WERI-Rb-1 (cell line): ENCODE measurements at regions not wholly inside any gene's neighbourhood (a gene's known extent, or its start where the extent isn't known, plus 50 kb on each side); places are given as distances from the start of the nearest gene placed in this dataset.

Experiments
- DNase-seq: peaks from one replicate; pipeline ENCODE4 v3.0.0-alpha.2; 2020
- H3K27ac ChIP-seq: fragments of 250-450 bp; sonication (Bioruptor Pico); 2 replicates; pipeline ENCODE4 v1.5.1; 2020; ENCODE audit warnings: mild to moderate bottlenecking, moderate library complexity
- H3K27me3 ChIP-seq: fragments of 250-450 bp; sonication (Bioruptor Pico); 2 replicates; pipeline ENCODE4 v1.5.1; 2021; ENCODE audit warnings: mild to moderate bottlenecking, low read depth, moderate library complexity; ENCODE audit not compliant: insufficient read depth, severe bottlenecking
- H3K36me3 ChIP-seq: fragments of 250-450 bp; sonication (Bioruptor Pico); 2 replicates; pipeline ENCODE4 v1.5.1; 2020; ENCODE audit warnings: mild to moderate bottlenecking, moderate library complexity
- H3K4me3 ChIP-seq: 2 replicates; pipeline ENCODE4 v1.5.1; 2011; ENCODE audit warnings: low read depth, mild to moderate bottlenecking, control low read depth, low read length
- H3K9me3 ChIP-seq: fragments of 250-450 bp; sonication (Bioruptor Pico); 2 replicates; pipeline ENCODE4 v1.5.1; 2021; ENCODE audit warnings: mild to moderate bottlenecking, moderate library complexity; ENCODE audit not compliant: severe bottlenecking
- TF ChIP-seq, protein P1 (sequence below): IDR thresholded peaks from 2 replicates; pipeline ENCODE4 v1.5.1; 2011; ENCODE audit warnings: low read depth, mild to moderate bottlenecking, control low read depth, inconsistent platforms, low read length

DNA sequence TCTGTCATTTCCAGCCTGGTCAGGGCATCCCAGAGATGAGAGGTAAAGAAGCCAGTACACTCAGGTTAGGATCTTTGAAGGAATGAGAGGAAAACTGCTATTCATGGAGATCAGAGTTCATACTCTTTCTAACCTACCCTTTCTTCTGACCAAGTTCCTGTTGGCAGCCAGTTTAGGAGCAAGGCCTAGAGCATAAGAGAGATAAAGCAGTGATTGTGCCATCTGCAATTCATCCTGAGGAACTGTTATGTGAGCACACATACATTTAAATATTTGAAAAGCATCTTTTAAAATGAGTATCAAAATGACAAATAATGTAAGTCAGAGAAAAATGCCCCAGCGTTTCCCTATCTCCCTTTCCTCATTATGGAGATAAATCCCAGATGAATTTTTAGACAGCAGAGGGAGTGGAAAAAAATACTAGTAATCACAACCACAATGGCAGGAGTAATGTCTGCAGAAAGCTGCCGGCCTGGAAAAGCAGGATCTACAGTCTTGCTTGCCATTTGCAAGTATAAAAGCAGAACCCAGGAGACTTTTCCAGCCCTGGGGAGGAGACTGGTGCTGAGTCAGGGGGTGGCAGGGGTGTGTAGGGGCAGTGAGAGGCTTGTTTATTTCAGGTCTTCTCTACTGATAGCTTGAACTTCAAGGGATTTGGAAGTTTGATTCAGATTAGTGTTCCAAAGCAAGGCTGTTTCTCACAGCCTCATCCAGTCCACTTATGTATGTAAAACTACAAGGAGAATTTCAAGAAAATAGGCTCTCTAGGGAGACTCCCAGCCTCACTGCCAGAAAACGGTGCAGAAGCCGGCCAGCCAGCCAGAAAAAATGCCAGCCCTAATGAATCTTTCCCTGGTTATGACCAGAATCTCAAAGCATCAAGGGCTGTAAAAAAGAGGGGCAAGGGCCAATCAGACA, 1052.4 kb downstream of the TUSC7 start:
- TF ChIP-seq, protein P1, sequence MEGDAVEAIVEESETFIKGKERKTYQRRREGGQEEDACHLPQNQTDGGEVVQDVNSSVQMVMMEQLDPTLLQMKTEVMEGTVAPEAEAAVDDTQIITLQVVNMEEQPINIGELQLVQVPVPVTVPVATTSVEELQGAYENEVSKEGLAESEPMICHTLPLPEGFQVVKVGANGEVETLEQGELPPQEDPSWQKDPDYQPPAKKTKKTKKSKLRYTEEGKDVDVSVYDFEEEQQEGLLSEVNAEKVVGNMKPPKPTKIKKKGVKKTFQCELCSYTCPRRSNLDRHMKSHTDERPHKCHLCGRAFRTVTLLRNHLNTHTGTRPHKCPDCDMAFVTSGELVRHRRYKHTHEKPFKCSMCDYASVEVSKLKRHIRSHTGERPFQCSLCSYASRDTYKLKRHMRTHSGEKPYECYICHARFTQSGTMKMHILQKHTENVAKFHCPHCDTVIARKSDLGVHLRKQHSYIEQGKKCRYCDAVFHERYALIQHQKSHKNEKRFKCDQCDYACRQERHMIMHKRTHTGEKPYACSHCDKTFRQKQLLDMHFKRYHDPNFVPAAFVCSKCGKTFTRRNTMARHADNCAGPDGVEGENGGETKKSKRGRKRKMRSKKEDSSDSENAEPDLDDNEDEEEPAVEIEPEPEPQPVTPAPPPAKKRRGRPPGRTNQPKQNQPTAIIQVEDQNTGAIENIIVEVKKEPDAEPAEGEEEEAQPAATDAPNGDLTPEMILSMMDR = no peak
- Histone ChIP-seq H3K36me3 (no peaks in the 10 kb centered on the region), H3K27me3 (peaks cover 39% of the 10 kb centered on the region), H3K4me3 (no peak overlapping the region), H3K9me3 (no peaks in the 10 kb centered on the region), H3K27ac (no peak overlapping the region)
- DNase-seq = no peak

DNA sequence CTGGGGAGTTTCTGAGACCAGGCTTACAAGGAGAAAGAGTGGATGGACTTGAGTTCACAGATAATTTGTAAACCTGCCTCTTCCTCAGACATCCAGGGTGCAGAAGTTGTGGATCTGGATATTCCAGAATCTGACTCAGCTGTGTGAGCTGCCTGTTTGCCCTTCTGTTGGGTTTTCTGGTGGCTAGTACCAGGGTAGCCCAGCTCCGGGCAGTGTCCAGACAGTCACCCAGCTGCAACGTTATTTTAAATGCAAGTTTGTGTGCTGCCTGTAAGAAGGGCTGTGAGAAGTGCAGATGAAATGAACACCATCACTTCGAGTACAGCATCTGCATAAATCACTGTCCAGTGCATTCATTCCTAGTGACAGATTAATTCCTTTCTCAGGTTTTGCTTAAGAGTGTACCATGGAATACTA, 1053.0 kb downstream of the TUSC7 start:
- TF ChIP-seq, protein P1 = no peak
- no peak for DNase-seq
- H3K27ac ChIP-seq = no peak overlapping the region
- H3K36me3 ChIP-seq = no peaks in the 10 kb centered on the region
- H3K9me3 ChIP-seq = no peaks in the 10 kb centered on the region
- no peak overlapping the region for H3K4me3 ChIP-seq
- H3K27me3 ChIP-seq = peaks cover 36% of the 10 kb centered on the region

DNA sequence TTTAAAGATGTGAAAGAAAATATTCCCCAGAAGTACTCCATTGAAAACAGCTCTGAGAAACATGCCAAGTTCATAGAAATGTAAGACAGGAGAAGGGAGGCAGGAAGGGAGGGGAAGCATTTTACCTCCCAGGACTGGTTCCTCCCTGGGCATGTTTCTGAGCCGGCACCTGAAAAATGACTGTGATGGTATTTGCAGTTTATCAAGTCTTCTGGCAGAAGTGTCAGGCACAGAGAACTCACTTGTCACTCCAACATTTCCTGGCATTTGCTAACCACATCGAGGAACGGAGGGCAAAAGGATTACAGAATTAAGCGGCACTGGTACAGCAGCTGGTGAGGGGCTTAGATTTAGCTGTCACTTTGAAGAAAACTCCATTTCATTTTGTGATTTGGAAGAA, 1054.0 kb downstream of the TUSC7 start:
- Histone ChIP-seq H3K27me3 (peaks cover 42% of the 10 kb centered on the region), H3K9me3 (no peaks in the 10 kb centered on the region), H3K4me3 (no peak overlapping the region), H3K27ac (no peak overlapping the region), H3K36me3 (no peaks in the 10 kb centered on the region)
- TF ChIP-seq, protein P1 = no peak
- no peak for DNase-seq

DNA sequence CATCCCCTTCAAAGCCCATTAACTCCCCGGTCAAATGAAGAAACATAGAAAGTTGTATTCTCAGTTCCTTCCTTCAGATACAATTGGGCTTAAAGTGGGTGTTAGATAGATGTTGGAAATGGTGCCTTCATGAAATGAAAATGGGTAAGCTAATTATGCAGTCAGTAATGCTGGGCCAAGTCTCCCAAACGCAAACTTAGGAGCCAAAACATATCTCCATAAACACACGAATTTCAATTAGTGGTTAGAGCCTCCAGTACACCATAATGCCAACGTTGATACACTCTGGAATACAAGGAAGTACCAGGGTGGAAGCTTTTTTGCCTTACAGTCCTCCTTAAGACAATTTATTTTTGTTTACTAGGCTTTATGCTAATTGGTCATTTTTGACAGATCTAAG, 1059.0 kb downstream of the TUSC7 start:
- peaks cover 47% of the 10 kb centered on the region for H3K27me3 ChIP-seq
- no peak overlapping the region for H3K27ac ChIP-seq
- H3K4me3 ChIP-seq = no peak overlapping the region
- TF ChIP-seq, protein P1 = no peak
- H3K9me3 ChIP-seq = no peaks in the 10 kb centered on the region
- H3K36me3 ChIP-seq = no peaks in the 10 kb centered on the region
- no peak for DNase-seq

DNA sequence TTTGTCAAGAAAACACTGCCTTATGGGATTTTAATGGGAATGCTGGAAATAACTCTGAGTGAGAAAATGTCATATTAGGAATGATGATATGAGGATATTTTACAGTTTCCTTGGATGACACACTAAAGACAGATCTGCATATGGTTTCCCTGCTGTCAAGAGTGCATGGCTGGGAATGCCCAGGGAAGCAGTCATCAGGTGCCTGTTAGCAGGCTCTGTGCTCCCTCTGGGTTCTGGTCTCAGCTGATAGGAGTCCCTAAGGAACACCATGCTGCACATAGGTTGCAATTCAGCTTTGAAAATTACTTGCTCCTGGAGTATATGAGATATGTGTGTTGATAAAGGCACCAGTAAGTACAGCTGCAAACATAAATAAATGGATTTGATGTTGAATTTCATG, 1064.6 kb downstream of the TUSC7 start:
- DNase-seq = no peak
- no peaks in the 10 kb centered on the region for H3K36me3 ChIP-seq
- H3K4me3 ChIP-seq = no peak overlapping the region
- TF ChIP-seq, protein P1 = no peak
- no peak overlapping the region for H3K27ac ChIP-seq
- no peaks in the 10 kb centered on the region for H3K9me3 ChIP-seq
- peaks cover 30% of the 10 kb centered on the region for H3K27me3 ChIP-seq

DNA sequence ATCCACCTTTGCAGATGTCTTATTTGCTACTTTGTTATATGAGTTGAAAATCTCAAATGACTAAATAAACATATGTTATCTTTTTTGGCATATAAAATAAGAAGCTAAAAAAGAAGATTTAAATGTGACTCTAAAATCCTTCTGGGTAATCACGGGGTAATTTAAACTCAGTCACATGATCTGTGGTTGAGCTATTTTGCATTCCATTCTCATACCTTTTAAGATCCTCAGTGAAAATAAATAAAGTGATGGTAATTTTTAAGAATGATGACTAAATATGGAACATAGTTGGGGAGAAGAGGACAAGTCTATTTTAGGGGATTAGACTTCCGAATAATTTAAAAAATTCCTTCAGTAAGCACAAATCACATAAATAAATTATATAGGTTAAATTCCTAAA, 1076.8 kb downstream of the TUSC7 start:
- Histone ChIP-seq H3K9me3 (peaks cover 4% of the 10 kb centered on the region), H3K4me3 (no peak overlapping the region), H3K27ac (no peak overlapping the region), H3K36me3 (no peaks in the 10 kb centered on the region), H3K27me3 (peaks cover 29% of the 10 kb centered on the region)
- TF ChIP-seq, protein P1 = no peak
- no peak for DNase-seq
